Adrenal gland (tissue), 9 donors: ENCODE measurements at regions not wholly inside any gene's neighbourhood (a gene's known extent, or its start where the extent isn't known, plus 50 kb on each side); places are given as distances from the start of the nearest gene placed in this dataset.
"Not testable (repeated sequence)": the region's sequence is repeated elsewhere in the genome, so short reads cannot be mapped to it uniquely, and the experiment has no call there.

Experiments
- DNase-seq, 7 donors: peaks; one replicate each; pipeline ENCODE4 v3.0.0-alpha.2; 2019 to 2020
- H3K27ac ChIP-seq, 5 donors: fragments of 200-600 bp; sonication (generic) in 4 of 5; 1 replicate in 3 of 5; 2 replicates in 2 of 5; pipeline versions ENCODE4 v1.5.1 to v1.8.0; 2016 to 2020; ENCODE audit warnings: mild to moderate bottlenecking in 1 of 5
- H3K27me3 ChIP-seq: fragments of 200-600 bp; 2 replicates; pipeline ENCODE4 v1.8.0; 2021
- H3K36me3 ChIP-seq, 2 donors: fragments of 200-600 bp; replicated peaks in 1 of 2; 1 replicate in 1 of 2; 2 replicates in 1 of 2; pipeline versions ENCODE4 v1.5.1 to v1.8.0; 2018 to 2022
- H3K4me1 ChIP-seq, 2 donors: fragments of 200-600 bp; replicated peaks in 1 of 2; 1 replicate in 1 of 2; 2 replicates in 1 of 2; pipeline versions ENCODE4 v1.5.1 to v1.8.0; 2018 to 2021
- H3K4me3 ChIP-seq, 4 donors: fragments of 200-600 bp; sonication (generic) in 3 of 4; one replicate each; pipeline ENCODE4 v1.5.1; 2016 to 2018
- H3K9me3 ChIP-seq, 3 donors: fragments of 200-600 bp; sonication (generic) in 1 of 3; replicated peaks in 1 of 3; 1 replicate in 2 of 3; 2 replicates in 1 of 3; pipeline versions ENCODE4 v1.5.1 to v1.8.0; 2016 to 2021
- CTCF ChIP-seq, 6 experiments: fragments of 450-650 bp in 4 of 6; fragments of 200-600 bp in 2 of 6; sonication (generic) in 1 of 6; IDR thresholded peaks; 1 replicate in 5 of 6; 2 replicates in 1 of 6; pipeline versions ENCODE4 v1.5.1 to v1.8.0; 2016 to 2021; ENCODE audit warnings: antibody characterized with exemption in 6 of 6, mild to moderate bottlenecking in 2 of 6, moderate library complexity in 1 of 6
- POLR2A ChIP-seq, 2 donors: fragments of 450-650 bp; IDR thresholded peaks; one replicate each; pipeline ENCODE4 v1.6.1; 2017; ENCODE audit warnings: antibody characterized with exemption in 2 of 2, mild to moderate bottlenecking in 2 of 2, moderate library complexity in 1 of 2
- WGBS, 4 donors: extraction: QIAGEN DNeasy Blood & Tissue Kit in 2 of 4; methylation state at CpG; one replicate each; pipeline versions ENCODE4 v1.1.5 to v1.1.7; 2013 to 2017; 5-methylcytosine and 5-hydroxymethylcytosine counted together
- intact Hi-C, 2 donors: fragments of 100-400 bp; cut with DNase I; formaldehyde crosslinking; loops; one replicate each; pipeline versions ENCODE4 v1.14.1 to v1.15.0; 2022 to 2023
- donor health status: healthy with polysubstance abuse.
- donor health status: Bipolar disorder and iron deficiency.
- donor health status: DM: yes; HTN: yes; CAD: no.
- donor health status: DM: no; HTN: no; CAD: no.
- donor health status: DM: no; HTN: no; CAD: no.

- Histone ChIP-seq H3K9me3 (no peaks in the 10 kb centered on the region), H3K36me3 (no peaks in the 10 kb centered on the region), H3K4me1 (no peaks in the 10 kb centered on the region), H3K4me3 (no peak overlapping the region), H3K27me3 (no peaks in the 10 kb centered on the region), H3K27ac (no peak overlapping the region)
- intact Hi-C loops = no loop called here
- no peak for TF ChIP-seq POLR2A (IDR thresholded peaks at IDR 0.05)
- TF ChIP-seq CTCF (IDR thresholded peaks at IDR 0.05) = no peak
- no peak for DNase-seq
Measured at GRCh38 chr18:42510540-42510939, 555.5 kb downstream of the PIK3C3 start.

GRCh38 chr18:42513441-42513840 lies 558.4 kb downstream of the PIK3C3 start:
- no peak overlapping the region for H3K4me3 ChIP-seq
- no peaks in the 10 kb centered on the region for H3K9me3 ChIP-seq
- TF ChIP-seq POLR2A (IDR thresholded peaks at IDR 0.05) = no peak
- no peak for TF ChIP-seq CTCF (IDR thresholded peaks at IDR 0.05)
- H3K36me3 ChIP-seq = no peaks in the 10 kb centered on the region
- H3K4me1 ChIP-seq = no peaks in the 10 kb centered on the region
- 79 to 92% (median 81%) methylated on average over 1 of the region's 1 CpG for WGBS, 4 donors
- no peak for DNase-seq
- no peak overlapping the region for H3K27ac ChIP-seq
- no peaks in the 10 kb centered on the region for H3K27me3 ChIP-seq
- intact Hi-C loops = no loop called here

- intact Hi-C loops = no loop called here
- no peaks in the 10 kb centered on the region for H3K27me3 ChIP-seq
- no peaks in the 10 kb centered on the region for H3K36me3 ChIP-seq
- no peaks in the 10 kb centered on the region for H3K9me3 ChIP-seq
- no peak for TF ChIP-seq POLR2A (IDR thresholded peaks at IDR 0.05)
- no peak for TF ChIP-seq CTCF (IDR thresholded peaks at IDR 0.05)
- no peak overlapping the region for H3K4me3 ChIP-seq
- 53 to 80% (median 56%) methylated on average over 3 of the region's 3 CpGs for WGBS, 4 donors
- no peaks in the 10 kb centered on the region for H3K4me1 ChIP-seq
- DNase-seq = no peak
- no peak overlapping the region for H3K27ac ChIP-seq
Measured at GRCh38 chr18:42514512-42514911, 559.5 kb downstream of the PIK3C3 start.

- H3K9me3 ChIP-seq = no peaks in the 10 kb centered on the region
- no peak for DNase-seq
- intact Hi-C loops = no loop called here
- H3K27ac ChIP-seq = no peak overlapping the region
- TF ChIP-seq POLR2A (IDR thresholded peaks at IDR 0.05) (no peak), CTCF (IDR thresholded peaks at IDR 0.05) (no peak)
- no peak overlapping the region for H3K4me3 ChIP-seq
- H3K4me1 ChIP-seq = no peaks in the 10 kb centered on the region
- no peaks in the 10 kb centered on the region for H3K27me3 ChIP-seq
- no peaks in the 10 kb centered on the region for H3K36me3 ChIP-seq
Measured at GRCh38 chr18:42517896-42518295, 562.9 kb downstream of the PIK3C3 start.

GRCh38 chr18:42518331-42518730 lies 563.3 kb downstream of the PIK3C3 start:
- 50 to 76% (median 65%) methylated on average over 2 of the region's 2 CpGs for WGBS, 4 donors
- DNase-seq, H3K4me3 ChIP-seq, H3K9me3 ChIP-seq, intact Hi-C loops, H3K4me1 ChIP-seq, H3K27me3 ChIP-seq, H3K36me3 ChIP-seq, H3K27ac ChIP-seq: not testable (repeated sequence)
